ENCODE measurements at regions not wholly inside any gene's neighbourhood (a gene's known extent, or its start where the extent isn't known, plus 50 kb on each side); places are given as distances from the start of the nearest gene placed in this dataset.

- TF ChIP-seq CTCF (IDR thresholded peaks at IDR 0.05; ENCODE audit: extremely low read depth in 1 of 2, insufficient read depth in 1 of 2, low read depth in 1 of 2, low read length in 2 of 2): no peak
- TF ChIP-seq EZH2 (IDR thresholded peaks at IDR 0.05; ENCODE audit: borderline replicate concordance, low read depth, low read length, severe bottlenecking): no peak
- no peak for TF ChIP-seq POLR2A (IDR thresholded peaks at IDR 0.05; ENCODE audit: low read depth, low read length)
- no peak for TF ChIP-seq MAX (IDR thresholded peaks at IDR 0.05; ENCODE audit: insufficient read depth, insufficient read length)
- TF ChIP-seq MYC (IDR thresholded peaks at IDR 0.05; ENCODE audit: low read depth, low read length): no peak
- TF ChIP-seq POLR2AphosphoS5 (IDR thresholded peaks at IDR 0.05; ENCODE audit: insufficient read depth, low read depth, low read length): no peak
- TF ChIP-seq JUN (IDR thresholded peaks at IDR 0.05; ENCODE audit: borderline replicate concordance, insufficient read depth, insufficient read length, low read depth): no peak
Observed at GRCh38 chrX:65266482-65266881, 268.1 kb downstream of the LAS1L start.

Measured in endothelial cell of umbilical vein (primary cell).